Endodermal cell (in vitro differentiated cells): ENCODE measurements at regions not wholly inside any gene's neighbourhood (a gene's known extent, or its start where the extent isn't known, plus 50 kb on each side); places are given as distances from the start of the nearest gene placed in this dataset.

ENCODE experiments used
- DNase-seq: peaks from one replicate; pipeline ENCODE4 v3.0.0-alpha.2; 2017
- H3K27ac ChIP-seq: 2 replicates; pipeline ENCODE4 v1.5.1; 2013; ENCODE audit warnings: mild to moderate bottlenecking, low read depth, low read length, moderate library complexity
- H3K27me3 ChIP-seq: 2 replicates; pipeline ENCODE4 v1.6.1; 2013; ENCODE audit warnings: mild to moderate bottlenecking, low read length, moderate library complexity; ENCODE audit not compliant: insufficient read depth, control insufficient read depth, poor library complexity, severe bottlenecking
- H3K36me3 ChIP-seq: 2 replicates; pipeline ENCODE4 v1.7.0; 2013; ENCODE audit warnings: mild to moderate bottlenecking, low read length, moderate library complexity; ENCODE audit not compliant: control insufficient read depth, insufficient read depth
- H3K4me1 ChIP-seq: one replicate; pipeline ENCODE4 v1.7.0; 2013; ENCODE audit warnings: low read length; ENCODE audit not compliant: control insufficient read depth, insufficient read depth
- H3K4me3 ChIP-seq: 2 replicates; pipeline ENCODE4 v1.5.1; 2013; ENCODE audit warnings: mild to moderate bottlenecking, low read length, moderate library complexity
- H3K9ac ChIP-seq: 2 replicates; pipeline ENCODE4 v1.6.1; 2013; ENCODE audit warnings: mild to moderate bottlenecking, low read length, moderate library complexity; ENCODE audit not compliant: poor library complexity, severe bottlenecking; ENCODE audit errors: extremely low read depth
- H3K9me3 ChIP-seq: 2 replicates; pipeline ENCODE4 v1.6.1; 2013; ENCODE audit warnings: mild to moderate bottlenecking, low read length, moderate library complexity; ENCODE audit not compliant: control insufficient read depth
- H3K27ac Mint-ChIP-seq: 2 replicates; pipeline ENCODE4 v1.8.0; 2020; ENCODE audit warnings: mixed read lengths
- H3K27me3 Mint-ChIP-seq: 2 replicates; pipeline ENCODE4 v1.8.0; 2021; ENCODE audit warnings: mild to moderate bottlenecking, mixed read lengths; ENCODE audit not compliant: insufficient read depth
- H3K36me3 Mint-ChIP-seq: 2 replicates; pipeline ENCODE4 v1.8.0; 2020; ENCODE audit warnings: low read depth, mixed read lengths
- H3K4me1 Mint-ChIP-seq: 2 replicates; pipeline ENCODE4 v1.8.0; 2020; ENCODE audit warnings: mixed read lengths
- H3K4me3 Mint-ChIP-seq: 2 replicates; pipeline ENCODE4 v1.8.0; 2020; ENCODE audit warnings: mild to moderate bottlenecking, moderate library complexity, mixed read lengths
- H3K9me3 Mint-ChIP-seq: 2 replicates; pipeline ENCODE4 v1.8.0; 2020; ENCODE audit warnings: mild to moderate bottlenecking, mixed read lengths
- CTCF ChIP-seq: fragments of 200-600 bp; sonication (generic); conservative IDR thresholded peaks from 2 replicates; pipeline ENCODE4 v1.5.0; 2021; ENCODE audit warnings: antibody characterized with exemption, mild to moderate bottlenecking
- WGBS, 2 experiments: methylation state at CpG; one replicate each; pipeline versions ENCODE4 v1.1.5 to v1.1.7; 2013; ENCODE audit warnings: missing lambda C conversion rate in 2 of 2, mixed read lengths in 1 of 2; ENCODE audit not compliant: insufficient coverage in 1 of 2, insufficient read length in 1 of 2; 5-methylcytosine and 5-hydroxymethylcytosine counted together

- Mint-ChIP-seq H3K4me1 (peaks cover 16% of the 10 kb centered on the region), H3K27me3 (no peaks in the 10 kb centered on the region), H3K9me3 (peaks cover 6% of the 10 kb centered on the region), H3K27ac (no peak overlapping the region), H3K36me3 (no peaks in the 10 kb centered on the region), H3K4me3 (no peak overlapping the region)
- Histone ChIP-seq H3K27me3 (no peaks in the 10 kb centered on the region), H3K4me3 (no peak overlapping the region), H3K9ac (no peak overlapping the region), H3K9me3 (no peaks in the 10 kb centered on the region), H3K4me1 (peaks cover 4% of the 10 kb centered on the region), H3K36me3 (no peaks in the 10 kb centered on the region), H3K27ac (no peak overlapping the region)
- DNase-seq: peak; percentile 10
- TF ChIP-seq CTCF: no peak
- WGBS, 2 experiments: 94 to 95% methylated on average over 3 of the region's 3 CpGs
Measured at GRCh38 chr1:234856845-234857245, 246.9 kb upstream of the IRF2BP2 start.

- no peak overlapping the region for H3K27ac Mint-ChIP-seq
- Histone ChIP-seq H3K4me1 (peaks cover 4% of the 10 kb centered on the region), H3K27ac (no peak overlapping the region), H3K9me3 (no peaks in the 10 kb centered on the region), H3K27me3 (no peaks in the 10 kb centered on the region), H3K4me3 (no peak overlapping the region), H3K36me3 (no peaks in the 10 kb centered on the region), H3K9ac (no peak overlapping the region)
- no peaks in the 10 kb centered on the region for H3K36me3 Mint-ChIP-seq
- WGBS, 2 experiments: 60% methylated on average over 1 of the region's 3 CpGs; no CpG with 5 or more reads in 1 of the 2 experiments
- H3K4me3 Mint-ChIP-seq: no peak overlapping the region
- H3K27me3 Mint-ChIP-seq: no peaks in the 10 kb centered on the region
- no peak for TF ChIP-seq CTCF
- H3K9me3 Mint-ChIP-seq: peaks cover 4% of the 10 kb centered on the region
- peak; percentile 3 for DNase-seq
- H3K4me1 Mint-ChIP-seq: peaks cover 17% of the 10 kb centered on the region
Measured at GRCh38 chr1:234855851-234856250, 245.9 kb upstream of the IRF2BP2 start.

GRCh38 chr1:234854645-234855039 is 244.7 kb upstream of the IRF2BP2 start:
- no peaks in the 10 kb centered on the region for H3K27me3 Mint-ChIP-seq
- H3K27ac ChIP-seq: no peak overlapping the region
- H3K4me3 Mint-ChIP-seq: no peak overlapping the region
- peaks cover 17% of the 10 kb centered on the region for H3K4me1 Mint-ChIP-seq
- no peaks in the 10 kb centered on the region for H3K27me3 ChIP-seq
- H3K4me3 ChIP-seq: no peak overlapping the region
- no peaks in the 10 kb centered on the region for H3K9me3 Mint-ChIP-seq
- H3K4me1 ChIP-seq: peaks cover 4% of the 10 kb centered on the region
- H3K27ac Mint-ChIP-seq: no peak overlapping the region
- H3K9ac ChIP-seq: no peak overlapping the region
- H3K9me3 ChIP-seq: no peaks in the 10 kb centered on the region
- no peak for DNase-seq
- WGBS, 2 experiments: 95% methylated on average over 1 of the region's 1 CpG; no CpG with 5 or more reads in 1 of the 2 experiments
- TF ChIP-seq CTCF: no peak
- H3K36me3 Mint-ChIP-seq: no peaks in the 10 kb centered on the region
- no peaks in the 10 kb centered on the region for H3K36me3 ChIP-seq
